ENCODE measurements at regions not wholly inside any gene's neighbourhood (a gene's known extent, or its start where the extent isn't known, plus 50 kb on each side); places are given as distances from the start of the nearest gene placed in this dataset.

GRCh38 chrY:7810359-7810758 is 898.8 kb upstream of the AMELY start:
- TF ChIP-seq POLR2A (IDR thresholded peaks at IDR 0.05) (no peak), CTCF (IDR thresholded peaks at IDR 0.05) (no peak)

Data from esophagus squamous epithelium (tissue), 4 donors.